Hepatocyte (in vitro differentiated cells): ENCODE measurements at regions not wholly inside any gene's neighbourhood (a gene's known extent, or its start where the extent isn't known, plus 50 kb on each side); places are given as distances from the start of the nearest gene placed in this dataset.

Source experiments
- CTCF ChIP-seq: fragments of 200-600 bp; sonication (generic); IDR thresholded peaks from 2 replicates; pipeline ENCODE4 v1.5.1; 2016; ENCODE audit warnings: antibody characterized with exemption, mild to moderate bottlenecking; ENCODE audit not compliant: poor library complexity
- EZH2 ChIP-seq: fragments of 200-600 bp; sonication (generic); IDR thresholded peaks from 2 replicates; pipeline ENCODE4 v1.6.1; 2016; ENCODE audit warnings: antibody characterized with exemption, mild to moderate bottlenecking, borderline replicate concordance

GRCh38 chr16:86216591-86216990, 293.7 kb upstream of the FOXF1 start:
- TF ChIP-seq CTCF: no peak
- TF ChIP-seq EZH2: no peak
